Loucy (cell line): ENCODE measurements at regions not wholly inside any gene's neighbourhood (a gene's known extent, or its start where the extent isn't known, plus 50 kb on each side); places are given as distances from the start of the nearest gene placed in this dataset.

Experiments
- CTCF ChIP-seq: fragments of 200-600 bp; sonication (generic); conservative IDR thresholded peaks from 2 replicates; pipeline ENCODE4 v1.5.1; 2014; ENCODE audit warnings: mild to moderate bottlenecking, antibody characterized with exemption, low read length
- EZH2phosphoT487 ChIP-seq: fragments of 200-600 bp; IDR thresholded peaks from 2 replicates; pipeline ENCODE4 v1.6.1; 2018; ENCODE audit warnings: antibody characterized with exemption, mild to moderate bottlenecking, moderate library complexity, borderline replicate concordance

GRCh38 chr13:89034015-89034414 is 1362.8 kb downstream of the SLITRK5 start:
- TF ChIP-seq EZH2phosphoT487: no peak
- no peak for TF ChIP-seq CTCF
